Liver (tissue), 8 donors: ENCODE measurements at regions not wholly inside any gene's neighbourhood (a gene's known extent, or its start where the extent isn't known, plus 50 kb on each side); places are given as distances from the start of the nearest gene placed in this dataset.

Experiments
- DNase-seq: peaks from one replicate; pipeline ENCODE4 v3.0.0-alpha.2; 2017; ENCODE audit warnings: low spot score
- H3K27ac ChIP-seq, 2 donors: one replicate each; pipeline ENCODE4 v1.7.0; 2013; ENCODE audit warnings: inconsistent platforms in 2 of 2, low read length in 2 of 2, control low read depth in 1 of 2, low read depth in 1 of 2, mild to moderate bottlenecking in 1 of 2
- H3K27me3 ChIP-seq, 4 donors: one replicate each; pipeline versions ENCODE4 v1.6.1 to v1.7.0; 2013; ENCODE audit warnings: low read length in 3 of 4, inconsistent platforms in 1 of 4, mild to moderate bottlenecking in 1 of 4, moderate library complexity in 1 of 4; ENCODE audit not compliant: control insufficient read depth in 4 of 4, insufficient read depth in 4 of 4
- H3K36me3 ChIP-seq, 4 donors: one replicate each; pipeline versions ENCODE4 v1.6.1 to v1.7.0; 2013; ENCODE audit warnings: low read length in 3 of 4, mild to moderate bottlenecking in 3 of 4, low read depth in 1 of 4, moderate library complexity in 1 of 4; ENCODE audit not compliant: control insufficient read depth in 4 of 4, insufficient read depth in 3 of 4
- H3K4me1 ChIP-seq, 4 donors: one replicate each; pipeline versions ENCODE4 v1.6.1 to v1.7.0; 2013; ENCODE audit warnings: low read length in 3 of 4, mild to moderate bottlenecking in 3 of 4, moderate library complexity in 1 of 4; ENCODE audit not compliant: control insufficient read depth in 4 of 4, insufficient read depth in 4 of 4
- H3K4me3 ChIP-seq, 3 donors: one replicate each; pipeline versions ENCODE4 v1.6.1 to v1.7.0; 2013; ENCODE audit warnings: low read length in 3 of 3, control low read depth in 1 of 3, low read depth in 1 of 3, mild to moderate bottlenecking in 1 of 3
- H3K9ac ChIP-seq, 2 donors: one replicate each; pipeline ENCODE4 v1.7.0; 2013; ENCODE audit warnings: low read length in 2 of 2, mild to moderate bottlenecking in 2 of 2, moderate library complexity in 2 of 2, control low read depth in 1 of 2, low read depth in 1 of 2
- H3K9me3 ChIP-seq, 4 donors: one replicate each; pipeline versions ENCODE4 v1.6.1 to v1.7.0; 2013; ENCODE audit warnings: low read length in 3 of 4; ENCODE audit not compliant: control insufficient read depth in 4 of 4
- EGR1 ChIP-seq, 2 donors: IDR thresholded peaks; 2 replicates each; pipeline ENCODE4 v1.6.1; 2016 to 2018; ENCODE audit warnings: antibody characterized with exemption in 2 of 2, low read depth in 2 of 2
- FOXA1 ChIP-seq: IDR thresholded peaks from 2 replicates; pipeline ENCODE4 v1.6.1; 2016; ENCODE audit warnings: antibody characterized with exemption
- FOXA2 ChIP-seq: IDR thresholded peaks from 2 replicates; pipeline ENCODE4 v1.6.1; 2016; ENCODE audit warnings: antibody characterized with exemption
- GABPA ChIP-seq, 2 donors: IDR thresholded peaks in 1 of 2; conservative IDR thresholded peaks in 1 of 2; 2 replicates each; pipeline ENCODE4 v1.6.1; 2016; ENCODE audit warnings: antibody characterized with exemption in 2 of 2, mild to moderate bottlenecking in 1 of 2, moderate library complexity in 1 of 2
- HNF4A ChIP-seq, 2 donors: conservative IDR thresholded peaks; 2 replicates each; pipeline ENCODE4 v1.6.1; 2016; ENCODE audit warnings: antibody characterized with exemption in 2 of 2, mild to moderate bottlenecking in 2 of 2
- HNF4G ChIP-seq: IDR thresholded peaks from 2 replicates; pipeline ENCODE4 v1.6.1; 2016; ENCODE audit warnings: antibody characterized with exemption
- JUND ChIP-seq, 2 donors: IDR thresholded peaks; 2 replicates each; pipeline ENCODE4 v1.6.1; 2016; ENCODE audit warnings: antibody characterized with exemption in 2 of 2
- NR2F2 ChIP-seq: IDR thresholded peaks from 2 replicates; pipeline ENCODE4 v1.6.1; 2016; ENCODE audit warnings: antibody characterized with exemption
- RAD21 ChIP-seq, 2 donors: IDR thresholded peaks; 2 replicates each; pipeline ENCODE4 v1.6.1; 2016; ENCODE audit warnings: antibody characterized with exemption in 2 of 2, mild to moderate bottlenecking in 2 of 2
- RXRA ChIP-seq, 2 donors: IDR thresholded peaks; 2 replicates each; pipeline ENCODE4 v1.6.1; 2017 to 2018; ENCODE audit warnings: antibody characterized with exemption in 2 of 2, mild to moderate bottlenecking in 1 of 2
- SP1 ChIP-seq: IDR thresholded peaks from 2 replicates; pipeline ENCODE4 v1.6.1; 2018; ENCODE audit warnings: antibody characterized with exemption, mild to moderate bottlenecking
- TAF1 ChIP-seq: conservative IDR thresholded peaks from 2 replicates; pipeline ENCODE4 v1.6.1; 2016; ENCODE audit warnings: antibody characterized with exemption, mild to moderate bottlenecking
- YY1 ChIP-seq: IDR thresholded peaks from 2 replicates; pipeline ENCODE4 v1.6.1; 2016; ENCODE audit warnings: antibody characterized with exemption, mild to moderate bottlenecking
- WGBS: extraction: QIAGEN DNeasy Blood & Tissue Kit; methylation state at CpG from one replicate; pipeline ENCODE4 v1.1.7; 2013; 5-methylcytosine and 5-hydroxymethylcytosine counted together
- TF ChIP-seq, protein P1 (sequence below): IDR thresholded peaks from 2 replicates; pipeline ENCODE4 v1.6.1; 2016; ENCODE audit warnings: antibody characterized with exemption
- TF ChIP-seq, protein P2 (sequence below): fragments of 150-350 bp; IDR thresholded peaks from 2 replicates; pipeline ENCODE4 v1.5.1; 2017; ENCODE audit warnings: improper control_type of control experiment, low read depth, low read length; ENCODE audit not compliant: missing input control
- TF ChIP-seq, protein P3 (sequence below): IDR thresholded peaks from 2 replicates; pipeline ENCODE4 v1.6.1; 2016; ENCODE audit warnings: antibody characterized with exemption, mild to moderate bottlenecking
- TF ChIP-seq, protein P4 (sequence below): IDR thresholded peaks from 2 replicates; pipeline ENCODE4 v1.6.1; 2016; ENCODE audit warnings: antibody characterized with exemption
- TF ChIP-seq, protein P5 (sequence below): IDR thresholded peaks from 2 replicates; pipeline ENCODE4 v1.6.1; 2016; ENCODE audit warnings: antibody characterized with exemption
- donor health status: healthy.
- donor health status: healthy.
- donor health status: healthy.
- donor health status: healthy.
- donor health status: healthy.

DNA sequence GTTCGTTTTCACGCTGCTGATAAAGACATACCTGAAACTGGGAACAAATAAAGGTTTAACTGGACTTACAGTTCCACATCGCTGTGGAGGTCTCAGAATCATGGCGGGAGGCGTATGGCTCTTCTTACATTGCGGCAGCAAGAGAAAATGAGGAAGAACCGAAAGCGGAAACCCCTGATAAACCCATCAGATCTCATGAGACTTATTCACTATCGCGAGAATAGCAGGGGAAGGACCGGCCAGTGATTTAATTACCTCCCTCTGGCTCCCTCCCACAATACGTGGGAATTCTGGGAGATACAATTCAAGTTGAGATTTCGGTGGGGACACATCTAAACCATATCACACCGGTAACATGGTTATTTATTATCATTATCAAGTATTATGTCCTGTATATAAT, 2204.5 kb downstream of the ARAP2 start:
- WGBS, result 91% methylated on average over 14 of the region's 14 CpGs
- H3K27me3 ChIP-seq, result no peaks in the 10 kb centered on the region
- H3K27ac ChIP-seq, result no peak overlapping the region
- no peak overlapping the region for H3K9ac ChIP-seq
- no peak for TF ChIP-seq HNF4G
- TF ChIP-seq RXRA (IDR thresholded peaks at IDR 0.05), result no peak
- TF ChIP-seq, protein P1, sequence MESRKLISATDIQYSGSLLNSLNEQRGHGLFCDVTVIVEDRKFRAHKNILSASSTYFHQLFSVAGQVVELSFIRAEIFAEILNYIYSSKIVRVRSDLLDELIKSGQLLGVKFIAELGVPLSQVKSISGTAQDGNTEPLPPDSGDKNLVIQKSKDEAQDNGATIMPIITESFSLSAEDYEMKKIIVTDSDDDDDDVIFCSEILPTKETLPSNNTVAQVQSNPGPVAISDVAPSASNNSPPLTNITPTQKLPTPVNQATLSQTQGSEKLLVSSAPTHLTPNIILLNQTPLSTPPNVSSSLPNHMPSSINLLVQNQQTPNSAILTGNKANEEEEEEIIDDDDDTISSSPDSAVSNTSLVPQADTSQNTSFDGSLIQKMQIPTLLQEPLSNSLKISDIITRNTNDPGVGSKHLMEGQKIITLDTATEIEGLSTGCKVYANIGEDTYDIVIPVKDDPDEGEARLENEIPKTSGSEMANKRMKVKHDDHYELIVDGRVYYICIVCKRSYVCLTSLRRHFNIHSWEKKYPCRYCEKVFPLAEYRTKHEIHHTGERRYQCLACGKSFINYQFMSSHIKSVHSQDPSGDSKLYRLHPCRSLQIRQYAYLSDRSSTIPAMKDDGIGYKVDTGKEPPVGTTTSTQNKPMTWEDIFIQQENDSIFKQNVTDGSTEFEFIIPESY, result no peak
- TF ChIP-seq NR2F2, result no peak
- TF ChIP-seq JUND (IDR thresholded peaks at IDR 0.05), result no peak
- TF ChIP-seq GABPA (IDR thresholded peaks at IDR 0.05 in 1 of 2, conservative IDR thresholded peaks at IDR 0.05 in 1 of 2), result no peak
- TF ChIP-seq YY1, result no peak
- TF ChIP-seq, protein P2, sequence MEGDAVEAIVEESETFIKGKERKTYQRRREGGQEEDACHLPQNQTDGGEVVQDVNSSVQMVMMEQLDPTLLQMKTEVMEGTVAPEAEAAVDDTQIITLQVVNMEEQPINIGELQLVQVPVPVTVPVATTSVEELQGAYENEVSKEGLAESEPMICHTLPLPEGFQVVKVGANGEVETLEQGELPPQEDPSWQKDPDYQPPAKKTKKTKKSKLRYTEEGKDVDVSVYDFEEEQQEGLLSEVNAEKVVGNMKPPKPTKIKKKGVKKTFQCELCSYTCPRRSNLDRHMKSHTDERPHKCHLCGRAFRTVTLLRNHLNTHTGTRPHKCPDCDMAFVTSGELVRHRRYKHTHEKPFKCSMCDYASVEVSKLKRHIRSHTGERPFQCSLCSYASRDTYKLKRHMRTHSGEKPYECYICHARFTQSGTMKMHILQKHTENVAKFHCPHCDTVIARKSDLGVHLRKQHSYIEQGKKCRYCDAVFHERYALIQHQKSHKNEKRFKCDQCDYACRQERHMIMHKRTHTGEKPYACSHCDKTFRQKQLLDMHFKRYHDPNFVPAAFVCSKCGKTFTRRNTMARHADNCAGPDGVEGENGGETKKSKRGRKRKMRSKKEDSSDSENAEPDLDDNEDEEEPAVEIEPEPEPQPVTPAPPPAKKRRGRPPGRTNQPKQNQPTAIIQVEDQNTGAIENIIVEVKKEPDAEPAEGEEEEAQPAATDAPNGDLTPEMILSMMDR, result no peak
- H3K4me1 ChIP-seq, result no peaks in the 10 kb centered on the region
- H3K4me3 ChIP-seq, result no peak overlapping the region
- DNase-seq, result no peak
- no peaks in the 10 kb centered on the region for H3K9me3 ChIP-seq
- H3K36me3 ChIP-seq, result no peaks in the 10 kb centered on the region

DNA sequence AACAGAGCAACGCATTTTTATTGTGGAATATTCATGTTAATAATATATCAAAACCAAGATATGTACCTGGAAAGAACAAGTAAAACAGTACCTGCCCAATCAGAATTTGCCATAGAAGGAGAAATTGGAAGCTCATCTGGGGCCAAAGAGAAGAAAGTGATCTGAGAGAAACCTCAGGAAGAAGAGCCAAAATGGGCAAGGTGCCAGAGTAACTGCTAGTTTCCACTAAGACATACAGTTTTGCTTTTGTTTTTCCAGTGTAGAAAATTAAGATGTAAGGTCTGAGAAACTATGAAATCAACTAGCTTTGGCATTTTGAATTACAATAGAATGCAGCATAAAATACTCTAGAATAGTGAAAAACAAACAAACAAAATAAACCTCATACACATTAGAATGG, 2201.2 kb downstream of the ARAP2 start:
- Histone ChIP-seq H3K9ac (no peak overlapping the region), H3K9me3 (no peaks in the 10 kb centered on the region), H3K4me1 (no peaks in the 10 kb centered on the region), H3K27me3 (no peaks in the 10 kb centered on the region), H3K4me3 (no peak overlapping the region), H3K27ac (no peak overlapping the region), H3K36me3 (no peaks in the 10 kb centered on the region)
- WGBS, result 85% methylated on average over 1 of the region's 1 CpG
- DNase-seq, result no peak
- TF ChIP-seq HNF4G (no peak), EGR1 (IDR thresholded peaks at IDR 0.05; ENCODE audit: low read depth in 2 of 2) (no peak), TAF1 (no peak), FOXA2 (no peak), NR2F2 (no peak), JUND (IDR thresholded peaks at IDR 0.05) (no peak), RXRA (IDR thresholded peaks at IDR 0.05) (no peak), GABPA (IDR thresholded peaks at IDR 0.05 in 1 of 2, conservative IDR thresholded peaks at IDR 0.05 in 1 of 2) (no peak), SP1 (no peak), RAD21 (IDR thresholded peaks at IDR 0.05) (no peak), HNF4A (conservative IDR thresholded peaks at IDR 0.05) (no peak), FOXA1 (no peak), YY1 (no peak)
- TF ChIP-seq, protein P3, sequence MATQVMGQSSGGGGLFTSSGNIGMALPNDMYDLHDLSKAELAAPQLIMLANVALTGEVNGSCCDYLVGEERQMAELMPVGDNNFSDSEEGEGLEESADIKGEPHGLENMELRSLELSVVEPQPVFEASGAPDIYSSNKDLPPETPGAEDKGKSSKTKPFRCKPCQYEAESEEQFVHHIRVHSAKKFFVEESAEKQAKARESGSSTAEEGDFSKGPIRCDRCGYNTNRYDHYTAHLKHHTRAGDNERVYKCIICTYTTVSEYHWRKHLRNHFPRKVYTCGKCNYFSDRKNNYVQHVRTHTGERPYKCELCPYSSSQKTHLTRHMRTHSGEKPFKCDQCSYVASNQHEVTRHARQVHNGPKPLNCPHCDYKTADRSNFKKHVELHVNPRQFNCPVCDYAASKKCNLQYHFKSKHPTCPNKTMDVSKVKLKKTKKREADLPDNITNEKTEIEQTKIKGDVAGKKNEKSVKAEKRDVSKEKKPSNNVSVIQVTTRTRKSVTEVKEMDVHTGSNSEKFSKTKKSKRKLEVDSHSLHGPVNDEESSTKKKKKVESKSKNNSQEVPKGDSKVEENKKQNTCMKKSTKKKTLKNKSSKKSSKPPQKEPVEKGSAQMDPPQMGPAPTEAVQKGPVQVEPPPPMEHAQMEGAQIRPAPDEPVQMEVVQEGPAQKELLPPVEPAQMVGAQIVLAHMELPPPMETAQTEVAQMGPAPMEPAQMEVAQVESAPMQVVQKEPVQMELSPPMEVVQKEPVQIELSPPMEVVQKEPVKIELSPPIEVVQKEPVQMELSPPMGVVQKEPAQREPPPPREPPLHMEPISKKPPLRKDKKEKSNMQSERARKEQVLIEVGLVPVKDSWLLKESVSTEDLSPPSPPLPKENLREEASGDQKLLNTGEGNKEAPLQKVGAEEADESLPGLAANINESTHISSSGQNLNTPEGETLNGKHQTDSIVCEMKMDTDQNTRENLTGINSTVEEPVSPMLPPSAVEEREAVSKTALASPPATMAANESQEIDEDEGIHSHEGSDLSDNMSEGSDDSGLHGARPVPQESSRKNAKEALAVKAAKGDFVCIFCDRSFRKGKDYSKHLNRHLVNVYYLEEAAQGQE, result no peak
- TF ChIP-seq, protein P4, sequence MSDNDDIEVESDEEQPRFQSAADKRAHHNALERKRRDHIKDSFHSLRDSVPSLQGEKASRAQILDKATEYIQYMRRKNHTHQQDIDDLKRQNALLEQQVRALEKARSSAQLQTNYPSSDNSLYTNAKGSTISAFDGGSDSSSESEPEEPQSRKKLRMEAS, result no peak
- TF ChIP-seq, protein P5, sequence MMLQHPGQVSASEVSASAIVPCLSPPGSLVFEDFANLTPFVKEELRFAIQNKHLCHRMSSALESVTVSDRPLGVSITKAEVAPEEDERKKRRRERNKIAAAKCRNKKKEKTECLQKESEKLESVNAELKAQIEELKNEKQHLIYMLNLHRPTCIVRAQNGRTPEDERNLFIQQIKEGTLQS, result no peak
- TF ChIP-seq, protein P1, result no peak
- TF ChIP-seq, protein P2, result no peak
